H9 (cell line): ENCODE measurements at regions not wholly inside any gene's neighbourhood (a gene's known extent, or its start where the extent isn't known, plus 50 kb on each side); places are given as distances from the start of the nearest gene placed in this dataset.

Source experiments
- DNase-seq: peaks from one replicate; pipeline ENCODE4 v3.0.0-alpha.2; 2017
- H2AFZ ChIP-seq: one replicate; pipeline ENCODE4 v1.6.1; 2013; ENCODE audit warnings: mild to moderate bottlenecking, low read length, control low read depth, moderate library complexity
- H2AK5ac ChIP-seq: 2 replicates; pipeline ENCODE4 v1.6.1; 2013; ENCODE audit warnings: low read length, control low read depth, mixed read lengths; ENCODE audit not compliant: insufficient read length
- H2BK120ac ChIP-seq: one replicate; pipeline ENCODE4 v1.6.1; 2013; ENCODE audit warnings: low read depth, mild to moderate bottlenecking, low read length, control low read depth, inconsistent platforms; ENCODE audit not compliant: poor library complexity, severe bottlenecking
- H2BK12ac ChIP-seq: 2 replicates; pipeline ENCODE4 v1.6.1; 2013; ENCODE audit warnings: low read length, control low read depth, mixed read lengths, low read depth; ENCODE audit not compliant: insufficient read length
- H2BK15ac ChIP-seq: 2 replicates; pipeline ENCODE4 v1.6.1; 2013; ENCODE audit warnings: low read depth, low read length, control low read depth
- H2BK20ac ChIP-seq: one replicate; pipeline ENCODE4 v1.6.1; 2013; ENCODE audit warnings: low read depth, mild to moderate bottlenecking, low read length, control low read depth, inconsistent platforms; ENCODE audit not compliant: poor library complexity, severe bottlenecking
- H2BK5ac ChIP-seq: 2 replicates; pipeline ENCODE4 v1.6.1; 2013; ENCODE audit warnings: low read length, control low read depth, mixed read lengths; ENCODE audit not compliant: insufficient read length
- H3K14ac ChIP-seq: 2 replicates; pipeline ENCODE4 v1.6.1; 2013; ENCODE audit warnings: low read length, control low read depth; ENCODE audit not compliant: insufficient read depth
- H3K18ac ChIP-seq: 2 replicates; pipeline ENCODE4 v1.6.1; 2013; ENCODE audit warnings: low read depth, mild to moderate bottlenecking, mixed read lengths, low read length, control low read depth; ENCODE audit not compliant: insufficient read length
- H3K23ac ChIP-seq: 2 replicates; pipeline ENCODE4 v1.6.1; 2013; ENCODE audit warnings: low read length, control low read depth, mixed read lengths, low read depth; ENCODE audit not compliant: insufficient read length
- H3K23me2 ChIP-seq: 2 replicates; pipeline ENCODE4 v1.6.1; 2013; ENCODE audit warnings: low read depth, mild to moderate bottlenecking, mixed read lengths, low read length, control low read depth; ENCODE audit not compliant: insufficient read length, poor library complexity, severe bottlenecking
- H3K27ac ChIP-seq: 2 replicates; pipeline ENCODE4 v1.5.1; 2013; ENCODE audit warnings: low read length, control low read depth, mixed read lengths, low read depth; ENCODE audit not compliant: insufficient read length
- H3K27me3 ChIP-seq: 2 replicates; pipeline ENCODE4 v1.6.1; 2013; ENCODE audit warnings: low read length, control low read depth, inconsistent platforms; ENCODE audit not compliant: insufficient read depth
- H3K4ac ChIP-seq: 2 replicates; pipeline ENCODE4 v1.6.1; 2013; ENCODE audit warnings: low read depth, mild to moderate bottlenecking, control low read depth, inconsistent platforms, low read length, moderate library complexity
- H3K4me1 ChIP-seq: 2 replicates; pipeline ENCODE4 v1.6.1; 2013; ENCODE audit warnings: low read length, control low read depth, inconsistent platforms; ENCODE audit not compliant: insufficient read depth
- H3K4me2 ChIP-seq: 2 replicates; pipeline ENCODE4 v1.6.1; 2013; ENCODE audit warnings: low read length, control low read depth, mixed read lengths; ENCODE audit not compliant: insufficient read length, insufficient read depth
- H3K56ac ChIP-seq: 2 replicates; pipeline ENCODE4 v1.6.1; 2013; ENCODE audit warnings: low read depth, mild to moderate bottlenecking, mixed read lengths, low read length, control low read depth; ENCODE audit not compliant: insufficient read length
- H3K79me1 ChIP-seq: 2 replicates; pipeline ENCODE4 v1.6.1; 2013; ENCODE audit warnings: low read depth, mild to moderate bottlenecking, moderate library complexity, low read length, control low read depth, inconsistent platforms; ENCODE audit not compliant: insufficient read depth, poor library complexity, severe bottlenecking
- H3K79me2 ChIP-seq: 2 replicates; pipeline ENCODE4 v1.6.1; 2013; ENCODE audit warnings: low read length, control low read depth, inconsistent platforms; ENCODE audit not compliant: insufficient read depth
- H3K9ac ChIP-seq: 2 replicates; pipeline ENCODE4 v1.6.1; 2013; ENCODE audit warnings: low read length, control low read depth, mixed read lengths; ENCODE audit not compliant: insufficient read length; ENCODE audit errors: extremely low read depth
- H3K9me3 ChIP-seq: one replicate; pipeline ENCODE4 v1.6.1; 2013; ENCODE audit warnings: low read depth, low read length, inconsistent platforms; ENCODE audit not compliant: control insufficient read depth
- H3T11ph ChIP-seq: one replicate; pipeline ENCODE4 v1.6.1; 2013; ENCODE audit warnings: mild to moderate bottlenecking, low read length, control low read depth, inconsistent platforms
- H4K20me1 ChIP-seq: one replicate; pipeline ENCODE4 v1.6.1; 2013; ENCODE audit not compliant: control insufficient read depth, insufficient read length, insufficient read depth
- H4K5ac ChIP-seq: 2 replicates; pipeline ENCODE4 v1.6.1; 2013; ENCODE audit warnings: low read depth, mild to moderate bottlenecking, mixed read lengths, low read length, control low read depth; ENCODE audit not compliant: insufficient read length
- H4K8ac ChIP-seq: replicated peaks from 2 replicates; pipeline ENCODE4 v1.6.1; 2013; ENCODE audit warnings: low read length, control low read depth, mixed read lengths, low read depth; ENCODE audit not compliant: insufficient read length
- H4K91ac ChIP-seq: 2 replicates; pipeline ENCODE4 v1.6.1; 2013; ENCODE audit warnings: low read depth, mild to moderate bottlenecking, moderate library complexity, mixed read lengths, low read length, control low read depth; ENCODE audit not compliant: insufficient read length
- H3K27ac Mint-ChIP-seq, 3 experiments: 2 replicates in 2 of 3; 3 replicates in 1 of 3; pipeline ENCODE4 v1.8.0; 2020 to 2021; ENCODE audit warnings: mixed read lengths in 3 of 3, mild to moderate bottlenecking in 1 of 3, moderate library complexity in 1 of 3
- H3K27me3 Mint-ChIP-seq: 2 replicates; pipeline ENCODE4 v1.8.0; 2021; ENCODE audit warnings: low read depth, mild to moderate bottlenecking, moderate library complexity, mixed read lengths
- H3K36me3 Mint-ChIP-seq, 3 experiments: 2 replicates in 2 of 3; 3 replicates in 1 of 3; pipeline ENCODE4 v1.8.0; 2020 to 2021; ENCODE audit warnings: low read depth in 3 of 3, mixed read lengths in 3 of 3; ENCODE audit not compliant: insufficient read depth in 1 of 3
- H3K4me1 Mint-ChIP-seq, 2 experiments: 2 replicates each; pipeline ENCODE4 v1.8.0; 2020; ENCODE audit warnings: mixed read lengths in 2 of 2
- H3K4me3 Mint-ChIP-seq, 2 experiments: 2 replicates in 1 of 2; 3 replicates in 1 of 2; pipeline ENCODE4 v1.8.0; 2020 to 2021; ENCODE audit warnings: mild to moderate bottlenecking in 2 of 2, mixed read lengths in 2 of 2, moderate library complexity in 1 of 2
- H3K9me3 Mint-ChIP-seq, 2 experiments: 2 replicates in 1 of 2; 3 replicates in 1 of 2; pipeline ENCODE4 v1.8.0; 2020; ENCODE audit warnings: mild to moderate bottlenecking in 2 of 2, mixed read lengths in 2 of 2, moderate library complexity in 1 of 2
- WGBS: extraction: QIAGEN DNeasy Blood & Tissue Kit; methylation state at CpG from one replicate; pipeline ENCODE4 v1.1.7; 2013; ENCODE audit warnings: missing lambda C conversion rate, low lambda C conversion rate, mixed read lengths; ENCODE audit not compliant: insufficient read length; ENCODE audit errors: extremely low coverage; 5-methylcytosine and 5-hydroxymethylcytosine counted together
- TF ChIP-seq, protein P1 (sequence below): fragments of 200-600 bp; sonication (generic); conservative IDR thresholded peaks from 3 replicates; pipeline ENCODE4 v1.8.0; 2021; ENCODE audit warnings: antibody characterized with exemption, mild to moderate bottlenecking

DNA sequence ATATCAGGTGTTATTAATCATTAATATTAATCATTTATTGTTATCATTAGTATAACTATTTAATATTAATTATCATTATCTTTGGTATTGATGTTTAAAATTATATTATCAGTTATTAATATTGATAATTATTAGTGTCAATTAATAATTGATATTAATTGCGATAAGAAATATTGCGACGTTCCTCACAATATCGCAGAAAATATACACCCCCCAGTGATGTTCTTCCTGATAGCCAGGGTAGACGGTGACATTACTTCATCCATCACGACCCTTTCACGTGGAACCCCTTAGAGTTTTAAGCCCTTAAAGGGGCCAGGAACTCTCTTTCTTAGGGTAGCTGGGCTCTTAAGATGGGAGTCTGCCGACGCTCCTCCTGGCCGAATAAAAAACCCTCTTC lies 98.6 kb upstream of the OSBPL11 start:
- H2AFZ ChIP-seq, result no peak overlapping the region
- Mint-ChIP-seq H3K27ac (no peak overlapping the region), H3K4me1 (no peaks in the 10 kb centered on the region), H3K36me3 (no peaks in the 10 kb centered on the region), H3K9me3 (no peaks in the 10 kb centered on the region), H3K4me3 (no peak overlapping the region), H3K27me3 (peaks cover 4% of the 10 kb centered on the region; the same call in 1 of the 2 replicates)
- H3K14ac ChIP-seq, result no peak overlapping the region
- H2BK5ac ChIP-seq, result no peak overlapping the region
- H2BK120ac ChIP-seq, result no peak overlapping the region
- H3K4me1 ChIP-seq, result no peaks in the 10 kb centered on the region
- no peak for DNase-seq
- H4K20me1 ChIP-seq, result no peaks in the 10 kb centered on the region
- H3K27ac ChIP-seq, result no peak overlapping the region
- H3T11ph ChIP-seq, result no peak overlapping the region
- TF ChIP-seq, protein P1, sequence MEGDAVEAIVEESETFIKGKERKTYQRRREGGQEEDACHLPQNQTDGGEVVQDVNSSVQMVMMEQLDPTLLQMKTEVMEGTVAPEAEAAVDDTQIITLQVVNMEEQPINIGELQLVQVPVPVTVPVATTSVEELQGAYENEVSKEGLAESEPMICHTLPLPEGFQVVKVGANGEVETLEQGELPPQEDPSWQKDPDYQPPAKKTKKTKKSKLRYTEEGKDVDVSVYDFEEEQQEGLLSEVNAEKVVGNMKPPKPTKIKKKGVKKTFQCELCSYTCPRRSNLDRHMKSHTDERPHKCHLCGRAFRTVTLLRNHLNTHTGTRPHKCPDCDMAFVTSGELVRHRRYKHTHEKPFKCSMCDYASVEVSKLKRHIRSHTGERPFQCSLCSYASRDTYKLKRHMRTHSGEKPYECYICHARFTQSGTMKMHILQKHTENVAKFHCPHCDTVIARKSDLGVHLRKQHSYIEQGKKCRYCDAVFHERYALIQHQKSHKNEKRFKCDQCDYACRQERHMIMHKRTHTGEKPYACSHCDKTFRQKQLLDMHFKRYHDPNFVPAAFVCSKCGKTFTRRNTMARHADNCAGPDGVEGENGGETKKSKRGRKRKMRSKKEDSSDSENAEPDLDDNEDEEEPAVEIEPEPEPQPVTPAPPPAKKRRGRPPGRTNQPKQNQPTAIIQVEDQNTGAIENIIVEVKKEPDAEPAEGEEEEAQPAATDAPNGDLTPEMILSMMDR, result no peak
- no peak overlapping the region for H2BK15ac ChIP-seq
- no peak overlapping the region for H3K4ac ChIP-seq
- H4K91ac ChIP-seq, result no peak overlapping the region
- no peak overlapping the region for H3K18ac ChIP-seq
- no peak overlapping the region for H2BK12ac ChIP-seq
- H3K79me1 ChIP-seq, result no peaks in the 10 kb centered on the region
- no peak overlapping the region for H3K23ac ChIP-seq
- no peak overlapping the region for H4K8ac ChIP-seq
- no peak overlapping the region for H3K4me2 ChIP-seq
- H2BK20ac ChIP-seq, result no peak overlapping the region
- no peak overlapping the region for H2AK5ac ChIP-seq
- no CpG with 5 or more reads among the region's 10 CpGs for whole genome bisulfite sequencing
- no peaks in the 10 kb centered on the region for H3K23me2 ChIP-seq
- H4K5ac ChIP-seq, result no peak overlapping the region
- no peaks in the 10 kb centered on the region for H3K9me3 ChIP-seq
- no peak overlapping the region for H3K56ac ChIP-seq
- no peaks in the 10 kb centered on the region for H3K27me3 ChIP-seq
- no peak overlapping the region for H3K9ac ChIP-seq
- H3K79me2 ChIP-seq, result no peaks in the 10 kb centered on the region
